ENCODE measurements at regions not wholly inside any gene's neighbourhood (a gene's known extent, or its start where the extent isn't known, plus 50 kb on each side); places are given as distances from the start of the nearest gene placed in this dataset.
A peak's percentile ranks its signal among the peaks of the same experiment; 100 is the strongest.

- DNase-seq, result no peak
Observed at GRCh38 chr3:135310317-135310716, 515.3 kb downstream of the EPHB1 start.

- no peak for DNase-seq
Observed at GRCh38 chr3:135311699-135312098, 516.6 kb downstream of the EPHB1 start.

GRCh38 chr3:135314237-135314636 lies 519.2 kb downstream of the EPHB1 start:
- no peak for DNase-seq

GRCh38 chr3:135324301-135324700 lies 529.2 kb downstream of the EPHB1 start:
- no peak for DNase-seq

GRCh38 chr3:135325096-135325495 lies 530.0 kb downstream of the EPHB1 start:
- DNase-seq, result peak; percentile 31

GRCh38 chr3:135325726-135326235 lies 530.7 kb downstream of the EPHB1 start:
- no peak for DNase-seq

- no peak for DNase-seq
Observed at GRCh38 chr3:135326851-135327250, 531.8 kb downstream of the EPHB1 start.

GRCh38 chr3:135328036-135328435 lies 533.0 kb downstream of the EPHB1 start:
- no peak for DNase-seq

- no peak for DNase-seq
Observed at GRCh38 chr3:135329479-135329878, 534.4 kb downstream of the EPHB1 start.

GRCh38 chr3:135337192-135337591 lies 542.1 kb downstream of the EPHB1 start:
- no peak for DNase-seq

- no peak for DNase-seq
Observed at GRCh38 chr3:135348690-135349089, 553.6 kb downstream of the EPHB1 start.

GRCh38 chr3:135349254-135349948 lies 554.3 kb downstream of the EPHB1 start:
- no peak for DNase-seq

GRCh38 chr3:135352213-135352612 lies 557.2 kb downstream of the EPHB1 start:
- DNase-seq, result no peak

GRCh38 chr3:135362889-135363288 lies 567.8 kb downstream of the EPHB1 start:
- DNase-seq, result no peak

- DNase-seq, result no peak
Observed at GRCh38 chr3:135364676-135365075, 569.6 kb downstream of the EPHB1 start.

GRCh38 chr3:135366816-135367215 lies 571.8 kb downstream of the EPHB1 start:
- DNase-seq, result no peak

- DNase-seq, result no peak
Observed at GRCh38 chr3:135368316-135368715, 573.3 kb downstream of the EPHB1 start.

GRCh38 chr3:135368781-135369180 lies 573.7 kb downstream of the EPHB1 start:
- DNase-seq, result no peak

- no peak for DNase-seq
Observed at GRCh38 chr3:135374571-135374970, 579.5 kb downstream of the EPHB1 start.

GRCh38 chr3:135382188-135382587 lies 583.3 kb upstream of the PPP2R3A start:
- DNase-seq, result no peak

GRCh38 chr3:135382621-135383020 lies 582.9 kb upstream of the PPP2R3A start:
- no peak for DNase-seq

- no peak for DNase-seq
Observed at GRCh38 chr3:135383301-135383700, 582.2 kb upstream of the PPP2R3A start.

- DNase-seq, result no peak
Observed at GRCh38 chr3:135392151-135392550, 573.4 kb upstream of the PPP2R3A start.

GRCh38 chr3:135393159-135393558 lies 572.4 kb upstream of the PPP2R3A start:
- DNase-seq, result no peak

GRCh38 chr3:135393898-135394525 lies 571.5 kb upstream of the PPP2R3A start:
- no peak for DNase-seq

Measured in NCI-H774 (cell line).